ENCODE measurements at regions not wholly inside any gene's neighbourhood (a gene's known extent, or its start where the extent isn't known, plus 50 kb on each side); places are given as distances from the start of the nearest gene placed in this dataset.

- no peak for DNase-seq (ENCODE audit: low spot score in 2 of 2)
These were observed 79.0 kb upstream of the RAI14 start for GRCh38 chr5:34576891-34577666.

GRCh38 chr5:34578962-34579361 lies 77.2 kb upstream of the RAI14 start:
- Mint-ChIP-seq H3K4me1 (no peaks in the 10 kb centered on the region), H3K27ac (ENCODE audit: low read depth) (no peak overlapping the region), H3K27me3 (peaks cover 35% of the 10 kb centered on the region), H3K36me3 (ENCODE audit: insufficient read depth) (no peaks in the 10 kb centered on the region), H3K9me3 (no peaks in the 10 kb centered on the region), H3K4me3 (no peak overlapping the region)
- ATAC-seq (replicated peaks; ENCODE audit: extremely low read depth, poor library complexity, severe bottlenecking) (no peak), DNase-seq (ENCODE audit: low spot score in 2 of 2) (no peak)

More at GRCh38 chr5:34576891-34577666, 79.0 kb upstream of the RAI14 start:
- Mint-ChIP-seq H3K27ac (ENCODE audit: low read depth) (no peak overlapping the region), H3K36me3 (ENCODE audit: insufficient read depth) (no peaks in the 10 kb centered on the region), H3K4me3 (no peak overlapping the region), H3K9me3 (no peaks in the 10 kb centered on the region), H3K4me1 (no peaks in the 10 kb centered on the region), H3K27me3 (peaks cover 28% of the 10 kb centered on the region)
- no peak for ATAC-seq (replicated peaks; ENCODE audit: extremely low read depth, poor library complexity, severe bottlenecking)

- peaks cover 55% of the 10 kb centered on the region for H3K27me3 Mint-ChIP-seq
- H3K27ac Mint-ChIP-seq (ENCODE audit: low read depth): no peak overlapping the region
- H3K36me3 Mint-ChIP-seq (ENCODE audit: insufficient read depth): no peaks in the 10 kb centered on the region
- H3K4me3 Mint-ChIP-seq: no peak overlapping the region
- ATAC-seq (replicated peaks; ENCODE audit: extremely low read depth, poor library complexity, severe bottlenecking): no peak
- H3K4me1 Mint-ChIP-seq: no peaks in the 10 kb centered on the region
- H3K9me3 Mint-ChIP-seq: no peaks in the 10 kb centered on the region
- DNase-seq (ENCODE audit: low spot score in 2 of 2): no peak
These were observed 75.1 kb upstream of the RAI14 start for GRCh38 chr5:34580983-34581382.

- Mint-ChIP-seq H3K36me3 (ENCODE audit: insufficient read depth) (no peaks in the 10 kb centered on the region), H3K9me3 (no peaks in the 10 kb centered on the region), H3K4me1 (no peaks in the 10 kb centered on the region), H3K27ac (ENCODE audit: low read depth) (no peak overlapping the region), H3K4me3 (no peak overlapping the region), H3K27me3 (peaks cover 63% of the 10 kb centered on the region)
- DNase-seq (ENCODE audit: low spot score in 2 of 2) (no peak), ATAC-seq (replicated peaks; ENCODE audit: extremely low read depth, poor library complexity, severe bottlenecking) (no peak)
These were observed 73.8 kb upstream of the RAI14 start for GRCh38 chr5:34582371-34582770.

GRCh38 chr5:34583167-34583566 lies 73.0 kb upstream of the RAI14 start:
- Mint-ChIP-seq H3K36me3 (ENCODE audit: insufficient read depth) (no peaks in the 10 kb centered on the region), H3K4me1 (no peaks in the 10 kb centered on the region), H3K9me3 (no peaks in the 10 kb centered on the region), H3K27ac (ENCODE audit: low read depth) (no peak overlapping the region), H3K27me3 (peaks cover 67% of the 10 kb centered on the region), H3K4me3 (no peak overlapping the region)
- DNase-seq (ENCODE audit: low spot score in 2 of 2): no peak
- ATAC-seq (replicated peaks; ENCODE audit: extremely low read depth, poor library complexity, severe bottlenecking): no peak

- Mint-ChIP-seq H3K27ac (ENCODE audit: low read depth) (no peak overlapping the region), H3K27me3 (peaks cover 77% of the 10 kb centered on the region), H3K36me3 (ENCODE audit: insufficient read depth) (no peaks in the 10 kb centered on the region), H3K4me3 (no peak overlapping the region), H3K4me1 (no peaks in the 10 kb centered on the region), H3K9me3 (no peaks in the 10 kb centered on the region)
- DNase-seq (ENCODE audit: low spot score in 2 of 2): no peak
- no peak for ATAC-seq (replicated peaks; ENCODE audit: extremely low read depth, poor library complexity, severe bottlenecking)
These were observed 72.0 kb upstream of the RAI14 start for GRCh38 chr5:34584165-34584564.

GRCh38 chr5:34585601-34586104 lies 70.5 kb upstream of the RAI14 start:
- Mint-ChIP-seq H3K9me3 (no peaks in the 10 kb centered on the region), H3K4me3 (no peak overlapping the region), H3K27ac (ENCODE audit: low read depth) (no peak overlapping the region), H3K4me1 (no peaks in the 10 kb centered on the region), H3K27me3 (peaks cover 67% of the 10 kb centered on the region), H3K36me3 (ENCODE audit: insufficient read depth) (no peaks in the 10 kb centered on the region)
- no peak for ATAC-seq (replicated peaks; ENCODE audit: extremely low read depth, poor library complexity, severe bottlenecking)
- DNase-seq (ENCODE audit: low spot score in 2 of 2): no peak

GRCh38 chr5:34586117-34586885 lies 69.8 kb upstream of the RAI14 start:
- H3K27me3 Mint-ChIP-seq: peaks cover 66% of the 10 kb centered on the region
- no peak overlapping the region for H3K27ac Mint-ChIP-seq (ENCODE audit: low read depth)

GRCh38 chr5:34587355-34588241 lies 68.5 kb upstream of the RAI14 start:
- DNase-seq (ENCODE audit: low spot score in 2 of 2) (no peak), ATAC-seq (replicated peaks; ENCODE audit: extremely low read depth, poor library complexity, severe bottlenecking) (no peak)
- no peaks in the 10 kb centered on the region for H3K4me1 Mint-ChIP-seq
- H3K27ac Mint-ChIP-seq (ENCODE audit: low read depth): no peak overlapping the region
- no peaks in the 10 kb centered on the region for H3K36me3 Mint-ChIP-seq (ENCODE audit: insufficient read depth)
- H3K4me3 Mint-ChIP-seq: no peak overlapping the region
- H3K27me3 Mint-ChIP-seq: peaks cover 65% of the 10 kb centered on the region
- no peaks in the 10 kb centered on the region for H3K9me3 Mint-ChIP-seq

More at GRCh38 chr5:34586117-34586885, 69.8 kb upstream of the RAI14 start:
- no peaks in the 10 kb centered on the region for H3K36me3 Mint-ChIP-seq (ENCODE audit: insufficient read depth)
- H3K4me3 Mint-ChIP-seq: no peak overlapping the region
- DNase-seq (ENCODE audit: low spot score in 2 of 2) (no peak), ATAC-seq (replicated peaks; ENCODE audit: extremely low read depth, poor library complexity, severe bottlenecking) (no peak)
- H3K4me1 Mint-ChIP-seq: no peaks in the 10 kb centered on the region
- no peaks in the 10 kb centered on the region for H3K9me3 Mint-ChIP-seq

- ATAC-seq (replicated peaks; ENCODE audit: extremely low read depth, poor library complexity, severe bottlenecking) (no peak), DNase-seq (ENCODE audit: low spot score in 2 of 2) (no peak)
- peaks cover 51% of the 10 kb centered on the region for H3K27me3 Mint-ChIP-seq
- H3K4me3 Mint-ChIP-seq: no peak overlapping the region
- no peaks in the 10 kb centered on the region for H3K9me3 Mint-ChIP-seq
- H3K36me3 Mint-ChIP-seq (ENCODE audit: insufficient read depth): no peaks in the 10 kb centered on the region
- no peak overlapping the region for H3K27ac Mint-ChIP-seq (ENCODE audit: low read depth)
- no peaks in the 10 kb centered on the region for H3K4me1 Mint-ChIP-seq
These were observed 66.3 kb upstream of the RAI14 start for GRCh38 chr5:34589832-34590231.

- ATAC-seq (replicated peaks; ENCODE audit: extremely low read depth, poor library complexity, severe bottlenecking): no peak
- Mint-ChIP-seq H3K36me3 (ENCODE audit: insufficient read depth) (no peaks in the 10 kb centered on the region), H3K4me1 (no peaks in the 10 kb centered on the region), H3K4me3 (no peak overlapping the region), H3K9me3 (no peaks in the 10 kb centered on the region), H3K27ac (ENCODE audit: low read depth) (no peak overlapping the region), H3K27me3 (peaks cover 32% of the 10 kb centered on the region)
- no peak for DNase-seq (ENCODE audit: low spot score in 2 of 2)
These were observed 64.4 kb upstream of the RAI14 start for GRCh38 chr5:34591723-34592122.
